Fibroblast of lung (primary cell): ENCODE measurements at regions not wholly inside any gene's neighbourhood (a gene's known extent, or its start where the extent isn't known, plus 50 kb on each side); places are given as distances from the start of the nearest gene placed in this dataset.

Experiments used
- EZH2 ChIP-seq: IDR thresholded peaks from 2 replicates; pipeline ENCODE4 v1.5.1; 2012; ENCODE audit warnings: low read length, control low read depth, mild to moderate bottlenecking; ENCODE audit errors: missing control alignments
- TF ChIP-seq, protein P1 (sequence below), 2 donors: IDR thresholded peaks in 1 of 2; conservative IDR thresholded peaks in 1 of 2; 1 replicate in 1 of 2; 2 replicates in 1 of 2; pipeline ENCODE4 v1.5.1; 2011 to 2012; ENCODE audit warnings: low read length in 2 of 2, control low read depth in 1 of 2, inconsistent platforms in 1 of 2, low read depth in 1 of 2, mild to moderate bottlenecking in 1 of 2

DNA sequence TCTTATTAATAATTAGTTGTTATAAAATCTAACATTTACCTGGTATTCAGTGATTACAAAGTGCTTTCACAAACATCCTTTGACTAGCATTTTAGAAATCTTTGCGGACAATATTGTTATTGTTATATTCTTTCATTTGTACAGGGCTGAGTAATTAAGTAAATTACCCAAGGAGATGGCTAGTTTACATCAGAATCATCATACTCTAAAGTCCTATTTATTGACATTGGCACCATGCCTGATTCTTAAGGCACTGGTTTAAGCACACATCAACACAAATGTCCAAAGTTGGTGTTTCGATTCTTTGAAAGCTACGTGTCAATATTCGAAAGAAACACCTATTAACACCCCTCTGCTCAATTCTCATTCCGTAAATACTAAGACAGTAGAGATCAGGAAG, 424.6 kb upstream of the CHRM3 start:
- TF ChIP-seq, protein P1, sequence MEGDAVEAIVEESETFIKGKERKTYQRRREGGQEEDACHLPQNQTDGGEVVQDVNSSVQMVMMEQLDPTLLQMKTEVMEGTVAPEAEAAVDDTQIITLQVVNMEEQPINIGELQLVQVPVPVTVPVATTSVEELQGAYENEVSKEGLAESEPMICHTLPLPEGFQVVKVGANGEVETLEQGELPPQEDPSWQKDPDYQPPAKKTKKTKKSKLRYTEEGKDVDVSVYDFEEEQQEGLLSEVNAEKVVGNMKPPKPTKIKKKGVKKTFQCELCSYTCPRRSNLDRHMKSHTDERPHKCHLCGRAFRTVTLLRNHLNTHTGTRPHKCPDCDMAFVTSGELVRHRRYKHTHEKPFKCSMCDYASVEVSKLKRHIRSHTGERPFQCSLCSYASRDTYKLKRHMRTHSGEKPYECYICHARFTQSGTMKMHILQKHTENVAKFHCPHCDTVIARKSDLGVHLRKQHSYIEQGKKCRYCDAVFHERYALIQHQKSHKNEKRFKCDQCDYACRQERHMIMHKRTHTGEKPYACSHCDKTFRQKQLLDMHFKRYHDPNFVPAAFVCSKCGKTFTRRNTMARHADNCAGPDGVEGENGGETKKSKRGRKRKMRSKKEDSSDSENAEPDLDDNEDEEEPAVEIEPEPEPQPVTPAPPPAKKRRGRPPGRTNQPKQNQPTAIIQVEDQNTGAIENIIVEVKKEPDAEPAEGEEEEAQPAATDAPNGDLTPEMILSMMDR (conservative IDR thresholded peaks at IDR 0.05 in 1 of 2, IDR thresholded peaks at IDR 0.05 in 1 of 2; ENCODE audit: low read depth in 1 of 2, low read length in 2 of 2) = no peak
- no peak for TF ChIP-seq EZH2
